ENCODE measurements at regions not wholly inside any gene's neighbourhood (a gene's known extent, or its start where the extent isn't known, plus 50 kb on each side); places are given as distances from the start of the nearest gene placed in this dataset.

- no peak for TF ChIP-seq CTCF (IDR thresholded peaks at IDR 0.05)
- TF ChIP-seq RXRA (IDR thresholded peaks at IDR 0.05; ENCODE audit: borderline replicate concordance, low read depth) = no peak
- TF ChIP-seq TAF1 (IDR thresholded peaks at IDR 0.05; ENCODE audit: borderline replicate concordance, low read depth, low read length) = no peak
- no peak for TF ChIP-seq GATA2 (CRISPR knock-in tag; IDR thresholded peaks at IDR 0.05)
- no peak for TF ChIP-seq FOSL2 (IDR thresholded peaks at IDR 0.05; ENCODE audit: borderline replicate concordance, low read depth)
- TF ChIP-seq ZBTB33 (IDR thresholded peaks at IDR 0.05; ENCODE audit: borderline replicate concordance, low read depth) = no peak
- no peak for TF ChIP-seq CHD2 (IDR thresholded peaks at IDR 0.05; ENCODE audit: low read length, partially characterized antibody)
- TF ChIP-seq EZH2phosphoT487 (IDR thresholded peaks at IDR 0.05; ENCODE audit: borderline replicate concordance, low read depth) = no peak
- no peak for TF ChIP-seq EP300 (IDR thresholded peaks at IDR 0.05; ENCODE audit: borderline replicate concordance in 1 of 2, low read depth in 1 of 2, low read length in 1 of 2)
- TF ChIP-seq, protein P1, sequence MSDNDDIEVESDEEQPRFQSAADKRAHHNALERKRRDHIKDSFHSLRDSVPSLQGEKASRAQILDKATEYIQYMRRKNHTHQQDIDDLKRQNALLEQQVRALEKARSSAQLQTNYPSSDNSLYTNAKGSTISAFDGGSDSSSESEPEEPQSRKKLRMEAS (IDR thresholded peaks at IDR 0.05; ENCODE audit: low read depth) = no peak
- TF ChIP-seq, protein P2, sequence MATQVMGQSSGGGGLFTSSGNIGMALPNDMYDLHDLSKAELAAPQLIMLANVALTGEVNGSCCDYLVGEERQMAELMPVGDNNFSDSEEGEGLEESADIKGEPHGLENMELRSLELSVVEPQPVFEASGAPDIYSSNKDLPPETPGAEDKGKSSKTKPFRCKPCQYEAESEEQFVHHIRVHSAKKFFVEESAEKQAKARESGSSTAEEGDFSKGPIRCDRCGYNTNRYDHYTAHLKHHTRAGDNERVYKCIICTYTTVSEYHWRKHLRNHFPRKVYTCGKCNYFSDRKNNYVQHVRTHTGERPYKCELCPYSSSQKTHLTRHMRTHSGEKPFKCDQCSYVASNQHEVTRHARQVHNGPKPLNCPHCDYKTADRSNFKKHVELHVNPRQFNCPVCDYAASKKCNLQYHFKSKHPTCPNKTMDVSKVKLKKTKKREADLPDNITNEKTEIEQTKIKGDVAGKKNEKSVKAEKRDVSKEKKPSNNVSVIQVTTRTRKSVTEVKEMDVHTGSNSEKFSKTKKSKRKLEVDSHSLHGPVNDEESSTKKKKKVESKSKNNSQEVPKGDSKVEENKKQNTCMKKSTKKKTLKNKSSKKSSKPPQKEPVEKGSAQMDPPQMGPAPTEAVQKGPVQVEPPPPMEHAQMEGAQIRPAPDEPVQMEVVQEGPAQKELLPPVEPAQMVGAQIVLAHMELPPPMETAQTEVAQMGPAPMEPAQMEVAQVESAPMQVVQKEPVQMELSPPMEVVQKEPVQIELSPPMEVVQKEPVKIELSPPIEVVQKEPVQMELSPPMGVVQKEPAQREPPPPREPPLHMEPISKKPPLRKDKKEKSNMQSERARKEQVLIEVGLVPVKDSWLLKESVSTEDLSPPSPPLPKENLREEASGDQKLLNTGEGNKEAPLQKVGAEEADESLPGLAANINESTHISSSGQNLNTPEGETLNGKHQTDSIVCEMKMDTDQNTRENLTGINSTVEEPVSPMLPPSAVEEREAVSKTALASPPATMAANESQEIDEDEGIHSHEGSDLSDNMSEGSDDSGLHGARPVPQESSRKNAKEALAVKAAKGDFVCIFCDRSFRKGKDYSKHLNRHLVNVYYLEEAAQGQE (IDR thresholded peaks at IDR 0.05; ENCODE audit: low read depth, low read length) = no peak
- TF ChIP-seq USF1 (IDR thresholded peaks at IDR 0.05; ENCODE audit: borderline replicate concordance, low read depth) = no peak
- TF ChIP-seq RAD21 (IDR thresholded peaks at IDR 0.05; ENCODE audit: low read length) = no peak
- TF ChIP-seq POLR2AphosphoS5 (IDR thresholded peaks at IDR 0.05; ENCODE audit: low read depth, low read length) = no peak
Observed at GRCh38 chr7:121529003-121529402, 132.9 kb upstream of the FAM3C start.

All from SK-N-SH (cell line).